ENCODE measurements at regions not wholly inside any gene's neighbourhood (a gene's known extent, or its start where the extent isn't known, plus 50 kb on each side); places are given as distances from the start of the nearest gene placed in this dataset.
"Not testable (repeated sequence)": the region's sequence is repeated elsewhere in the genome, so short reads cannot be mapped to it uniquely, and the experiment has no call there.

GRCh38 chr15:85196697-85197096, 183.7 kb upstream of the AKAP13 start:
- not testable (repeated sequence) for DNase-seq

- DNase-seq = not testable (repeated sequence)
Measured at GRCh38 chr15:85197582-85197981, 182.8 kb upstream of the AKAP13 start.

- DNase-seq = not testable (repeated sequence)
Measured at GRCh38 chr15:85198432-85198831, 182.0 kb upstream of the AKAP13 start.

GRCh38 chr15:85200215-85200614, 180.2 kb upstream of the AKAP13 start:
- DNase-seq = not testable (repeated sequence)

GRCh38 chr15:85201118-85201793, 179.1 kb upstream of the AKAP13 start:
- not testable (repeated sequence) for DNase-seq

GRCh38 chr15:85204481-85204880, 175.9 kb upstream of the AKAP13 start:
- not testable (repeated sequence) for DNase-seq

- DNase-seq = not testable (repeated sequence)
Measured at GRCh38 chr15:85233791-85234325, 146.5 kb upstream of the AKAP13 start.

- peak; percentile 24 for DNase-seq
Measured at GRCh38 chr15:85234450-85235196, 145.8 kb upstream of the AKAP13 start.

- DNase-seq = not testable (repeated sequence)
Measured at GRCh38 chr15:85244056-85244455, 136.3 kb upstream of the AKAP13 start.

GRCh38 chr15:85250938-85251542, 129.4 kb upstream of the AKAP13 start:
- DNase-seq = not testable (repeated sequence)

- not testable (repeated sequence) for DNase-seq
Measured at GRCh38 chr15:85253196-85253915, 127.0 kb upstream of the AKAP13 start.

GRCh38 chr15:85254961-85255360, 125.4 kb upstream of the AKAP13 start:
- DNase-seq = not testable (repeated sequence)

- not testable (repeated sequence) for DNase-seq
Measured at GRCh38 chr15:85255502-85255901, 124.9 kb upstream of the AKAP13 start.

- DNase-seq = not testable (repeated sequence)
Measured at GRCh38 chr15:85256009-85256997, 124.1 kb upstream of the AKAP13 start.

- DNase-seq = not testable (repeated sequence)
Measured at GRCh38 chr15:85258062-85258445, 122.3 kb upstream of the AKAP13 start.

- not testable (repeated sequence) for DNase-seq
Measured at GRCh38 chr15:85258559-85259209, 121.7 kb upstream of the AKAP13 start.

GRCh38 chr15:85260526-85260925, 119.9 kb upstream of the AKAP13 start:
- DNase-seq = not testable (repeated sequence)

GRCh38 chr15:85262461-85263055, 117.8 kb upstream of the AKAP13 start:
- not testable (repeated sequence) for DNase-seq

GRCh38 chr15:85263842-85264440, 116.5 kb upstream of the AKAP13 start:
- DNase-seq = not testable (repeated sequence)

GRCh38 chr15:85264614-85265190, 115.7 kb upstream of the AKAP13 start:
- DNase-seq = not testable (repeated sequence)

Measured in stimulated activated CD4-positive, alpha-beta T cell treated with anti-CD3 and anti-CD28 coated beads, Interleukin-15, amount 100 ng/mL, for 24 hours (primary cell).